IPS-NIHi7 (cell line): ENCODE measurements at regions not wholly inside any gene's neighbourhood (a gene's known extent, or its start where the extent isn't known, plus 50 kb on each side); places are given as distances from the start of the nearest gene placed in this dataset.

ENCODE experiments used
- DNase-seq: peaks from one replicate; pipeline ENCODE4 v3.0.0; 2012; ENCODE audit warnings: mixed read lengths; ENCODE audit errors: extremely low spot score

DNA sequence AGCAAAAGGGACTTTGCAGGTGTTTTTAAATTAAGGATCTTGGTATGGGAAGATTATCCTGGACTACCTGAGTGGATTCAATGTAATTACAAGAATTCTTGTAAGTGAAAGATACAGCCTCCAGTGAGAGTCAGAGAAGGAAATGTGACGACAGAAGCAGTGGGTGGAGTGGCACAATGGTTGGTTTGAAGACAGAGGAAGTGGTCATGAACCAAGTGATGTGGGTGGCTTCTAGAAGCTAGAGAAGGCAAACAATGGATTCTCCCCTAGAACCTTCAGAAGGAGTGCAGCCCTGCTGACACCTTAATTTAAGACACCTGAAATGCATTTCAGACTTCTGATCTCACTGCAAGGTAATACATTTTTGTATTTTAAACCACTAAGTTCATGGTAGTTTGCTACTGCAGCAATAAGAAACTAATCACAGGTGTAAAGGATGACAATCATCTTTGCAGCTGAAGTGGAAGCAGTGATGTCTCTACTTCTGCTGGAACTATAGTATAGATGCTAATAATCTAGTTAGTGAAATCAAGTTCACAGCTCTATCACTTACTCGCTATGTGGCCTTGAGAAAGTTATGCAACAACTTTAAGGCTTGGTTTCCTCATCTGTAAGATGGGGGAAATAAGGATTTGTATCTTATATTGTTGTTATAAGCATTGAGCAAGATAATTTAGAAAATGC is 403.4 kb upstream of the SUCLG2 start:
- no peak for DNase-seq

DNA sequence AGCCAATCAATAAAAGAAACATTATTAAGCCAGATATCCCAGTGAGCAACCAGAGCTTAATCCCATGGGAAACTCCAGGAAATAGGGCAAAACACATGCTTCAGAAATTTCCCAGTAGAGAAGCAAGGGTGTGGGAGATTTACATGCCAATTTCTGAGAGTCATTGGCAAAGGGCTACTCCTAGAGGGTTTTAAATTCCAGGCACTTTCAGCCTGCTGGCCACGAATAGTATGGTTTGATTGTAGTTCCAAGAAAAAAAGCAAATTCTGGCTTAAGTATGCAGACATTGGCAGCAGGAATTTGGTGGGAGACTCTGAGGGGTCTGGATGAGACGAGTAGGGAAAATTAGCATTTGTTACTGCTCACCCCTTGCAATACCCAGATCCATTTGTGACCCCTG is 402.1 kb upstream of the SUCLG2 start:
- DNase-seq: no peak

DNA sequence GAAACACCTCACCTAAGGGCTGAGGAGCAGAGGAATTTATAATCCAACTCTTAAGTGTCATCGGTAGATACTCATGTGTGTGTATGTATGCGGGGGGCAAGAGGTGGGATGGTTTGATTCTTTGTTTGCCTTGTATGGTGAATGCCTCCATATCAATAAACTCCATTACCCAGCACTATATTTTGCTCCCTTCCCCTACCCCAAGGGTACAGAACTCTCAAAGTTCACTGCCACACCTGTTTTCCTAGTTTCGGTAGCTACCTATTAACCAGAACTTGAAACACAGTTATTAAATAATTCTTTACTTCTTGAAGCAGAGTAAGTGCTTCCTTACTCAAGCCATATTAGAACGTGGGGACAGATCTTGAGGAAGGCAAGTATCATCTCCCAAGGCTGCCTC is 400.8 kb upstream of the SUCLG2 start:
- DNase-seq: no peak

DNA sequence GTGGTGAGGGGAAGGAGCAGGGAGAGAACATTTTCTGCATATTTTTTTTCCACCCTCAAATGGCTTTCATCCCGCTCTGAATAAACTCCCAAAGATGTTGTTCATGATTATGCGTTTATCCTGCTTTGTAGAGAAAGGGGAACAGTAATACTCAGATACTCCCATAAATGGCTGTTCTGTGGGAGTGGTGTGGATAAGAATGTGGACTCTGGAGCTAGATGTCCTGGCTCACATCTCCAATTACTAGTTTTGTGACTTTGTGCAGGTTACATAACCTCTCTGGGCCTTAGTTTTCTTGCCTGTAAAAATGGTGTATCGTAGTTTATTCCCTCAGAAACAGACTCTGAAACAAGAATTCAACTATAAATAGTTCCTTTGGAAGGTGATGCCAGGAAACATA is 395.4 kb upstream of the SUCLG2 start:
- DNase-seq: no peak

- no peak for DNase-seq
Observed at GRCh38 chr3:68045976-68046375, 391.6 kb upstream of the SUCLG2 start.

DNA sequence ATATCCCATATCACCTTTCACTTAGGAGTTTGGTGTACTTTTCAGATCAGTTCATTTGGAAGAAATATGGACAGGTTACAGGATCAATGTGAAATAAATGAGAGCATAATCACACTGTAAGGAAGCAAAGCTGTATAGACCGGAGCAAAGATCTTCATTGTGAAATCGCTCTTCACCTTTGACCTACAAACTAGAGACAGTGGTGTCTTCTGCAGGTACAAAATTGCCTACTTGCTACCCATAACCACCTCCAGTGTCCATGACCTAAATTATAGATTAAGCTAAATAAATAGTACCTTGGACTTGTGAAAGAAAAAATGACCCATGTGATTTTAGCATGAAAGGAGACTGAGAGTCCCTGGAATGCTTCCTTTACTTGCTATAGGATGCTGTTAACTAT is 379.5 kb upstream of the SUCLG2 start:
- DNase-seq: no peak

- DNase-seq: no peak
Observed at GRCh38 chr3:68032209-68032608, 377.8 kb upstream of the SUCLG2 start.

DNA sequence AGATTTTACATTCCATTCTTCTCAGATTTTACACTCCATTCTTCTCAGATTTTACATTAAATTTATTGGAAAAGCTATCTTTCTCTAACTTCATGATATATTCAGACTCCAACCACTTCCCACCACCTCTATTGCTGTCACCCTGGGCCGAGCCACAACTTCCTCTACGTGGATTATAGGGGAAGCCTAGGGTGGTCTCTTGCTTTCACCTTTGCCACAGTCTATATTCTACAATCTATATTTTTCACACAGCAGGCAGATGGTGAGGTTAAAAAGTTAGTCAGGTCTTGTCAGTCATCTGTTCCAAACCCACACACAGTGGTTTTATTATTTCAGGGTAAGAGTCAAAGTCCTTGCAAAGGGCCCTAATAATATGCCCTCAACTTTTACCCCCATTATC is 370.8 kb upstream of the SUCLG2 start:
- DNase-seq: no peak

DNA sequence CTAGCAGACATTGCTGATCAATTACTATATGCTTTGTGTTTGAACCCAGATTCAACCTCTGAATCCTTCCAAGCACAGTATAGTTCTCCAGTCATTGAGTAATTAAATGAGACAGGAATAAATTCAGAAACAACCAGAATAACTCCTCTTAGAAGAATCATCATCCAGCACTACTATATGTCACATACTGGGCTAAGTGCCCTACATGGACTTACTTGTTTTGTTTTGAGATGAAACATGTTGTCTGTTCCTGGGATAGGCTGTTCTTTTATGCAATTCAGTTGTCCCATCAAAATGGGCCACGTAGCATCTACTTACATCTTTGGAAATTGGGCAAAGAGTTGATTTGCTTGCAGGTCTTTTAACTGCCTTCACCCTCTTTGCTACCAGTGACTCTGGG is 365.5 kb upstream of the SUCLG2 start:
- DNase-seq: no peak

GRCh38 chr3:68018275-68018674 is 363.9 kb upstream of the SUCLG2 start:
- DNase-seq: no peak

- no peak for DNase-seq
Observed at GRCh38 chr3:68017069-68017468, 362.7 kb upstream of the SUCLG2 start.

GRCh38 chr3:68009900-68010299 is 355.5 kb upstream of the SUCLG2 start:
- no peak for DNase-seq

GRCh38 chr3:68007621-68008226 is 353.3 kb upstream of the SUCLG2 start:
- DNase-seq: peak; percentile 56

DNA sequence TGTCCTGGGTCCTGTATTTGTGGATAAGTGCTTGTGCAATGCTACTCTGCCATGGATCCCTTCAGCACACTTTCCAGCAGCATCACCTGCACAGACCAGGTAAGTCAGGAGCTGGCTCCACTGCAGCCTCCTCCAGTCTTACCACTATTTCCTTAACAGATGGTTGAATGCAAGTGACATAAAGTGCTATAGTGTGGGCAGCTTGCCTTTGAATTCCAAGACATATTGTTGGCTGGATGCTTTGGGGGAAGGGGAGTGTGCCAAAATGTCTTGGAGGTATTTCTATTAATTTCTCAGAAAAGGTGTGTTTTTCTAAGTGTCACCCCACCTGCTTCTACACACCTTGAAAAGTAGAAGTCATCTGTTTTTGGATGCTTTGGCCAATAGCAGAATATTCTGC is 352.2 kb upstream of the SUCLG2 start:
- DNase-seq: no peak

DNA sequence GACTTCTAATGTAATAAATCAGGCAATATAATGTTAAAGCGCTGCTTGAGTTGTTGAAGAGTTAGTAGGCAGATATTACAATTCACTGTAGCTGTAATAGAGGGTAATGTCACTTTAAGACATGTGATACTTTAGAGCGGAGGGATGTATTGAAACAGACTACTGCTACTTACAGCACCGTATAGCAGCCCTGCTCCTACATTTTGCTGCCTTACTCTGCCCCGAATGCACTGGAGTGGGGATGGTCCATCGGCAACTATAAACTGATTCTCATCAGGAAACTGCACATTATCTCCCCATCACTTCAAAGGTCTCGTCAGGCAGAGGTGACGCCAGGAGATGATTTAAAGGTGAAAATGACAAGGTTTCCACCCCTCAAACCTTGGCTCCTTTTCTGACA is 349.7 kb upstream of the SUCLG2 start:
- DNase-seq: no peak

DNA sequence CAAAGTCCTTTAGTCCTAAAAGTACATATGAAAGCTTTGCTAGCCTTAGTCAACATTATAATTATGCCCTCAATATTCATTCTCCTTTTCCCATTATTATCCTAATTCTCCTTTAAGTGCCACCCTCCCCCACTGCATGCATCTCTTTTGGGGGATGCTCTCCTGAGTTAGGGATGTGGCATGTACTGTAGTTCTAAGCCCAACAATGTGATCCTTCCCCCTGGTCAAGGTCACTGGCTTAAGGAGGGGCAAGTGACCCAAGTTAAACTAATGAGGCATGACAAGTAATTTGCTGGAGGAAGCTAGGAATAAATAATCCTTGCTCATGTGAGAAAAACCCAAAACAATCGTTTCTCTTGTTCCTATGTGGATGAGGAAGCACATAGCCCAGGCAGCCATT is 343.9 kb upstream of the SUCLG2 start:
- DNase-seq: peak; percentile 12

DNA sequence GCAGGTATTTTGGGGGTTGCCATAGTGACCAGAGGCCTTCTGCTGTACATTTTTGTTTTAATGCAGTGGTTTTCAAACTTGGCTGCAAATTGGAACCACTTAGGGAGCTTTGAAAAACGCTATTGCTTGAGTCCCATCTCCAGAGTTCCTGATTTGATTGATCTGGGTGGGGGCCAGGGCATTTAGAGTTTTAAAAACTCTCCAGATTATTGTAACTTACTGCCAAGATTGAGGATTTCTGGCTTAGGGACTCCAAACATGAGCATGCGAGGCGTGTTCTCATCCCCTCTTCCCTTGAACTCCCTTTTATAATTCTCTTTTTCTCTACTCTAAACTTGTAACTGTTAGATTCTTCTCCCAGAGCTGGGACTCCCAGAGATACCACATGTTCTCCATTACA is 340.8 kb upstream of the SUCLG2 start:
- DNase-seq: no peak

GRCh38 chr3:67986706-67987105 is 332.3 kb upstream of the SUCLG2 start:
- DNase-seq: no peak

- no peak for DNase-seq
Observed at GRCh38 chr3:67983166-67983565, 328.8 kb upstream of the SUCLG2 start.

DNA sequence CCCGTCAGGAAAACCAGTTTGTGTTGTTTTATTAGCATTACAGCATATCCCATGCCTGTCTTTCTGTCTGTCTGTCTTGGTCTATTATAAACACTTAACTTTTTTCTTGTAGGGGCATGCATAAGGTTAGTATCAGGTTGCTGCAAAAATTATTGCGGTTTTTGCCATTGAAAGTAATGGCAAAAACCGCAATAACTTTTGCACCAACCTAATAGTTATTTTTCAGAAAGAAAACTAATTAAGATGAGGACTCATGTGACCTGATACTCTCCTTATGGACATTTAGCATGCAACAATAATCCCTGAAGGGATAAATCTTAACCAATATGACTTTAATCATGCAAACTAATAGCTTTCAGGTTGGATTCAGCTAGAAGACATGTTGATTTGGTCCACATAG is 326.7 kb upstream of the SUCLG2 start:
- no peak for DNase-seq

- no peak for DNase-seq
Observed at GRCh38 chr3:67979342-67979741, 324.9 kb upstream of the SUCLG2 start.

GRCh38 chr3:67977762-67978161 is 323.4 kb upstream of the SUCLG2 start:
- no peak for DNase-seq

DNA sequence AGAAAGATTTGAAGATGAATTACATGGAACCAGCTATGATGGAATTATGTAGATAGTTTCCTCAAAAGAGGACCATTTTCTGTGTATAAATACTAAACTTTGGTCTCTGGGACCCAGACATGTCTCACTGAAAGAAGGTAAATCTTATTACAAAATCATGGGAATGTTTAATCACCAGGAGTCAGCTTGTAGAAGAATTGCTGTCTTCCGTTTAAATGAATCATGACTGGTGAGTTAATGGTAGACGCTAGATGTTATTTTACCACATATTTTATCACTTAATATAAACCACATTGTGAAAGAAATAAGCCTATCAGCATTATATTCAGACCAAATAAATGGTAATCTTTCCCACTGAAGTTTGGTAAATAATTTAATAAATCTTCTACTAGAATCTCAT is 322.3 kb upstream of the SUCLG2 start:
- no peak for DNase-seq

DNA sequence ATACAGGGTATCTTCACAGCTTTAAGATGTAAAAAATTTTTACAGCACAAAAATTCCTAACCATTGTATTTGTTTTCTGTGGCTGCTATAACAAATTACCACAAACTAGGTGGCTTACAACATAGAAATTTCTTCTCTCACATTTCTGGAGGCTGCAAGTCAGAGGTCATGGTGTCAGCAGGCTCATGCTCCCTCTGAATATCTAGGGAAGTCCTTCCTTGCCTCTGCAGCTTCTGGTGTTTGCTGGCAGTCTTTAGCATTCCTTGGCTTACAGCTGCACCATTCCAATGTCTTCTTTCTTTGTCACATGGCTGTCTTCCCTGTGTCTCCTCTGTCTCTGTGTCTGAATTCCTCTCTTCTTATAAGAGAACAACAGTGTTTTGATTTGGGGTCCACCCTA is 310.2 kb upstream of the SUCLG2 start:
- no peak for DNase-seq
